Fibroblast of skin of left quadriceps (primary cell): ENCODE measurements at regions not wholly inside any gene's neighbourhood (a gene's known extent, or its start where the extent isn't known, plus 50 kb on each side); places are given as distances from the start of the nearest gene placed in this dataset.
"Not testable (repeated sequence)": the region's sequence is repeated elsewhere in the genome, so short reads cannot be mapped to it uniquely, and the experiment has no call there.

Source experiments
- DNase-seq, 2 experiments: peaks; one replicate each; pipeline ENCODE4 v3.0.0-alpha.2; 2013; ENCODE audit warnings: low read depth in 2 of 2

DNA sequence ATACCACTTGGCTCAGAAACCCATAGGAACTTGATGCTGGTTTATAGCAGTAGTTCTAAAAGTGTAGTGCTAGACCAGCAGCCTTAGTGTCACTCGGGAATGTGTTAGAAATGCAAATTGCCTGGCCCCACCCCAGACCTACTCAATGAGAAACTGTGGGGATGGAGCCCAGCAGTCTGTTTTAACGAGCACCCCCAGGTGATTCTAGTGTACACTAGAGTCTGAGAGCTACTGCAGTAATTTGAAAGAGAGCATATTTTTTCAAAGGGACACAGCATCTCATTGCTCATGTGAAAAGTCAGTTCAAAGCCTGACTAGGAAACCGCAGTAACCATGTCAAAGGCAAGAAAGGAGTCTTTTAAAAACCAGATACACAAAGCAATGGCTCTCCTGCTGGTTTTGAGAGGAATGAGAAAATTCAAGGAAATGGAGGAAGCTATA is 313.4 kb downstream of the SQOR start:
- DNase-seq: no peak

DNA sequence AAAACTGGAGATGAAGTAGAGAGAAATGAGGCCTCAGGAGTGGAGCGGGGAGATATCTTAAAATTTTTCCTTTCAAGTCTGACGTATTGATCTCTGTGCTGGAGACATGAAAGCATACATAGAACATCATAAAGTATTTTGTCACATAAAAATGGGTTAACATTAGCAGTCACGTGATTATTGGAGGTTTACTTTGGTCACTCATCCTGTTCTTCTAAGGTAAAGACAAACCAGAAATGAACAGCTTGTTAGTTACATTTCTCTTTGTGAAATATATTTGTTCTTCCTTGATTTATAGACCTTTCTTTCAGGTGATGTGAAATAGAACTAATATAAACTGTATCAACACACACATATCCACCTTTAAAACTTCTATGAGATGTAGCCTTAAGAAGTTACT is 324.1 kb downstream of the SQOR start:
- DNase-seq: no peak

DNA sequence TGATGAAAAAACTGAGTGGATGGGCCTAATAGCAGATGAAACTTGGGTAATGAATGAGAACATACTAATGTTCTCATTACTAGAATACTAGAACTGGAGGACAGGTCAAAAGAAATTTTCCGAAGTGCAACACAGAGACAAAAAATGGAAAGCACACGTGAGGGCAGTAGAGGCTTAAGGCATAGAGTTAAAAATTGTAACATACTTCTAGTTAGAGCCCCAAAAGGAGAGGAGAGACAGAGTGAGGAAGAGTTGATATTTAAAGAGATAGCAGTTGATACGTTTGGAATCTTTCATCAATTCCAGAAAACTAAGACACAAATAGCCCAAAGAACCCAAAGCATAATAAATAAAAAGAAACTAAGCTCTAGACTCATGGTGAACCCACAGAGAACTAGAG is 327.9 kb downstream of the SQOR start:
- DNase-seq: no peak

DNA sequence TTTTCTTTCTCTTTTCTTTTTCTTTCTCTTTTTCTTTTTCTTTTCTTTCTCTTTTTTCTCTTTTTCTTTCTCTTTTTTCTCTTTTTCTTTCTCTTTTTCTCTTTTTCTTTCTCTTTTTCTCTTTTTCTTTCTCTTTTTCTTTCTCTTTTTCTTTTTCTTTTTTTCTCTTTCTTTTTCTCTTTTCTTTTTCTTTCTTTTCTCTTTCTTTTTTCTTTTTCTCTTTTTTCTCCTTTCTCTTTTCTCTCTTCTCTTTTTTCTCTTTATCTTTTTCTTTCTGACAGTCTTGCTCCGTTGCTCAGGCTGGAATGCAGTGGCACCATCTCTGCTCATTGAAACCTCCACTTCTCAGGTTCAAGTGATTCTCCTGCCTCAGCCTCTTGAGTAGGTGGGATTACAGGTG is 335.7 kb downstream of the SQOR start:
- no peak for DNase-seq

DNA sequence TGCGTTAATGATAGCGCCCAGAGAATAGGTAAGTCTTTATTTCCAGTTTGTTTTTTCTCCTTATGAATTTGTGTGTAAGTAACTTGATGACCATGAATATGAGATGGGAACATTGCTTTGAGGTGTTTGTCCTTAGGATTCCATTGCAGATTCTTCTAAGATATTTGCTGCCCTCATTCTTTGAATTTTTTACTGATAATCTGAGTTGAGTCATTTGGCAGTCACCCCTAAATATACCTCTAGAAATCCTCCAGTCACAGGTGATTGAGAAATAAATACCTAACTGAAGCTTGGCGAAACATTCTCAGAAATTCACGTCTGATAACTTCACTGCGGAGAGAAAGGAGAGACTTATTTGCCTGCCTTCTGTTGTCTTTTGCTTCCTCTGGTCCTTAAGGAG is 345.5 kb downstream of the SQOR start:
- no peak for DNase-seq

DNA sequence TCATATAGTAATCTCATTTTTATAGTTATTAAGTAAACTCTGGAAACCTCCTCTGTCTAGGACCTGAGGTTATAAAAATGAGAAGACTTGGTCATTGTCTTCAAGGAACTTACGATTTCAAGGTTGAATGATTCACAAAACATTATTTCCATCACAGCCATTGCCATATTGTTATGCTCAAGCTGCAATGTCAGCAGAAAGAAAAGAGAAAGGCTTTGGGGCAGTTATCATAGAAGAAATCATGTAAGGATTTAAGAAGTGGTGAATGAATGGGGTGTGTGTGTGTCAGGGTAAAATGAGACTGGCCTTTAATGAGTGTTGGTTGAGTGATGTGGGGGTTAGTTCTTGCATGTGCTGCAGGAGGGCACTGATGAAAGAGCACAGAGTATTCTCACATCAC is 346.8 kb downstream of the SQOR start:
- DNase-seq: no peak

DNA sequence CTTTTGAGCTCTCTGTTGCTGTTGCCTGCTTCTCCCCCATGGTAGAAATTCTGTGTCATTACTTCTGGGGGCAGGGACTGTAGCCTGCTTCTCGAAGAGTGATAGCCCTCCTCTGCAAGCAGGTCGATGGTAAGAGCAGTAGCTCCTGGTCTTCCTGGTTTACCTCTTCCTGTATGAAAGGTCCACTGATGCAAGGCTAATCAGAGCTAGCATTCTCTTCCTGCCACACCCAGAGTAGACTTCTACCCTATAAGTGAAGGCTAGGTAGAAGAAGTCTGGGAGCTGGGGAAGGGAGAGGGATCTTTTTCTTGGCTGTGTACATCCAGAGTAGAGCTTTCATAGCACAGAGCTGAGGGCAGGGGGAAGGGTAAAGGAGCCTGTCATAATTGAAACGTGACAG is 357.0 kb downstream of the SQOR start:
- DNase-seq: no peak

DNA sequence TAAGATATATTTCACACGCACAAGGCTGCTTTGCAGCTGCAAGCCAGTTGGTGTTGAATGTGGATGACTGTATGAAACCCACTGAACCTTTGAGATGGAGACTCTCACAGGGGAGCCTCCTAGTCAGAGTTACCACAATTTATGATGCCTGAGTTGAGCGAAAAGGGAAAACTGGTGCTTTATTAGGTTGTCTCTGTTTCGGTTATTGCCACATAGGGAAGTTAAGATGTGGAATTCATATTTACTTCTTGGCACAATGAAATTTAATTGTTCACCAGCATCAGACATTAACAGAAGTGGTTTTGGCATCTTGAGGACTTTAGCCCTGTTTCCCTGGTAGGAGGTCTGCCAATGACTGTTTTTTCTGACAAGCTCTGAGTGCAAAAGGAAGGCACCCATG is 358.2 kb downstream of the SQOR start:
- DNase-seq: no peak

DNA sequence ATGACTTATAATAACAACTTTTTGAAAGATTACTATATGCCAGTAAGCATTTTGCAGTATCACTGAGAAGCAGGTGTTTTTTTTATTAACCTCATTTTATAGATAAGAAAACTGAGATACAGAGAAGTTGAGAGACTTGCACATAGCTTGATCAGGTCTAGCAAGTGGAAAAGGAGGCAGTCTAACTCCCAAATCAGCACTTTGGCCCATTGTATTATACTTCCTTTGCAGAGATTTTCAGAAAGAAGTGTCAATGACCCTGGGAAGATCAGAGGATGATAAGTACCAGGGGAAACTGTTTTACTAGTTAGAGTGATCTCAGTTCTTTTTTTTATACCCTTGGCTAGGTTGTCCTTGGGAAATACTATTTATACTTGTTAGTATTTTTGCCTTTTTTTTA is 358.7 kb downstream of the SQOR start:
- DNase-seq: no peak

DNA sequence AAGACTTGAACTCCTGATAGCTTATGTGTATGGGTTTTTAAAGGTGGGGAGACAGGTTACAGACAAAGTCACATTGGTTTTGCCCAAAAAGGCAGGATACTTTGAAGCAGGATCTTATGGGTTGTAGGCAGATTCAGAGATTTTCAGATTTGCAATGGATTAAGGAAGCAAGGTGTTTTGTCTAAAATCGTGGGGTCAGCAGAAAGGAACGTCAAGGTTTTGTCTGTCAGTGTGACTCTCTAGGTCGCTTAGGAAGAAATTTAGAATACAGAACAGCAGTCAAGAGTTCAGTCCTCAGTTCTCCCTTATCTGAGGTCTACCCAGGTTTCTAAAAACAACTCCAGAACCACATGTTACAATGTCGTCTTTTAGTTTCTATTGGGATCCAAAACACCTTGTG is 361.0 kb downstream of the SQOR start:
- DNase-seq: no peak

DNA sequence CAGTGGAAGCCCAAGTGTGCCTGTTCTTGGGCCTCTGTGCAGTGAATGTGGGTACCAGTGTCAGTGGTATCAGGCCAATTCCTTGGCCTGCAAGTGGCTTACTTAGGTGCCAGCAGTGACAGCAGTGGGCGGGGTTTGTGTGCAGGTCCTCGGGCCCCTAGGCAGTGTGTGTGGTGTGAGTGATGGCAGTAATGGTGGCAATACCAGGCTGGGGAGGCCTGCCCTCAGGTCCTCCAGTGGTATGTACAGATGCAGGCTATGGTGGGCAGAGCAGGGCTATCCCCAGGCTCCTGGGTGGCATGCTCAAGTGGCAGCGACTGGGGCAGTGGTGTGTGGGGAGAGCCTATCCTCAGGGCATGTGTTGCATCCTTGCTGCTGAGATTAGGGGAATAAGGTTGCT is 379.7 kb downstream of the SQOR start:
- no peak for DNase-seq

DNA sequence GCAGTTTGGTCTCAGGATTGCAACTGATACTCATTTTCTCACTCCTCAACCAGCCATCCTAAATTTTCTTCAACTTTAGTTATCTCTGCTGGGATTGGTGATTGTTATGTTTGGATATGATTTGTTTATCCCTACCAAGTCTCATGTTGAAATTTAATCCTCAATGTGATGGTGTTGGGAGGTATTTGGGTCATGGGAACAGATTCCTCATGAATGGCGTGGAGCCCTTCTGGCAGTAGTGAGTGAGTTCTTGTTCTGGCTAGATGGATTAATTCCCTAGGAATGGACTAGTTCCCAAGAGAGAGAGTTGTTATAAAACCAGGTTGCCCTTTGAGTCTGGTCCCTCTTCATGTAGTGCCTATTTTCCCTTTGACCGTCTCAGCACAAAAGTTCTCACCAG is 399.9 kb downstream of the SQOR start:
- no peak for DNase-seq

DNA sequence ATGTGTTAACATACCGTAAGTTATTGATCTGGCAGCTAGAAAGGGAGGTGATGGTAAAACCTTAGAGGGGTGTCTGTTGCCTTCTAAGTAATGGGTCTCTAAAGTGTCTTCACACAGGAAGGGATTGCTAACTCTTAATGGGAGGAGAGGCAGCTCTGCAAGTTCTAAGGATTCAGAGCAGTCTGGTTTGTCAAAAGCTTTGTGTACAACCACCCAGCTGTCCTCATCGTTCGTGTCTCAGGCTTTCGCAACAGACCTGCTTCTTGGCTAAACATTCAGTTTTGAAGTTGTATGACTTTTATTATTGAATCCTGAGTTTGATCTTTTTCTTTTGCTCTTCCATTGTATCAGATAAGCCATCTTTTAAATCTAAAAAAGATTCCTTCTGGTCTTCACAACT is 404.9 kb downstream of the SQOR start:
- DNase-seq: no peak

DNA sequence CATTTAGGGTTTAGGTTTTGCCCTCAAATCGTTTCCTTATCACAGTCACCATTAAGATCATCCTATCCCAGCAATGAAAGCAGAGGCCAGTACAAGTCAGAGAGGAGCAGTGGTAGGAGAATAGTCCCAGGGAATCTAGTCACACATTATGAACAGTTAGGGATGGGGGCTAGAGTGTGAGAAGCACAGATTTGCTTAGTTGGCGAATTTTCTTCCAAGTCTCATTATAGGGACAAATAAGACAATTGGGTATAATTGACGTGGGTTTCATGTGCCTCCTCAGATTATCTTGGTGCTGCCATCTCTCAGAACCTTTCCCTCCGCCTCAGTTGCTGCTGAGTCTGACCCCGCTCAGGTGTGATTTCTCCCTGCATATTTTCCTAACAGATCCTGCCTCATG is 407.1 kb downstream of the SQOR start:
- no peak for DNase-seq

DNA sequence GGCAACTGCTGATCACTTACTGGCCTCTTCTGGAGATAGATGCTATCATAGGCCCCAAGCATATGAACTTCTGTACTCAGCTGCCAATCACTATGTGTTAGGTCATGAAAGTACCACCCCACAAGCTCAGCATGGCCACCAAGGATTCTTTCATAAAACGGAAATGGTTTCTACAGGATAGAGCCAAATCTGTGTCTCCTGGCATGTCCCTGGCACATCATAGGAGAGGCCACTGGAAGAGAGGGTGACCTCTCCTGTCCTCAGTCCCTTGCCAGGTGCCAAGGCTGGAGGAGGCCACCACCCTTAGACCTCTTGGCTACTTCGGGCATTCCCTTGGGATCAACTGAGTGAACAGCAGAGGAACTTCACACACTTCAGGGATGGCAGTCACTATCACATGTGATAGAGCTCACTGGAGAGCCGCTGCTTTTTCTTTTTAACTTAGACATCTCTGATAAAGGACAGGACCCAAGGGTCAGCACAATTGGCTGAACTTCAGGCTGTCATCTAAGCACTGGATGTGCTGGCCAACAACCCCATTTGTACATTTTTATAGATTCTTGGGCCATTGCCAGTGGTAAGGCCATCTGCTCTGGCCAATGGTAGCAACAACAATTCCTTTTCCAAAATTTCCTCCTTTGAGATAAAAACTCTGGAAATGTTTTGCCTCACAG is 425.2 kb downstream of the SQOR start:
- no peak for DNase-seq

DNA sequence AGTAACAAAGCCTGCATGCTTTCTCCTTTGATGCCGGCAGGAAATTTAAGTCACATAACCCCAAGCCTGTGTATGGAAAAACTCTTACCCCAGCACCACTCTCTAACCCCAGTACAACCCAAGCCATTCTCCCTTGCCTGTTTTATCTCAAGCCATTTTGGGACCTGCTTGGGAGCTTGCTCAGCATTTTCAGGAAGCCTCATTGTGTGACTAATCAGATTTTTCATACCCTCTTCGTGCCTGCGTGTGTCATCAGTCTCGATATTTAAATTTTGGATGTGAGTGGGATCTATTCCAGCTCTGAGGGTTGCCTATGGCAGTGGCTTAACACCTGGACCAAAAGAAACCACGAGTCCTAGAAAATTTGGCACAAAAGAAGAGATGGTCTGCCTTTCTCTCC is 426.2 kb downstream of the SQOR start:
- no peak for DNase-seq

DNA sequence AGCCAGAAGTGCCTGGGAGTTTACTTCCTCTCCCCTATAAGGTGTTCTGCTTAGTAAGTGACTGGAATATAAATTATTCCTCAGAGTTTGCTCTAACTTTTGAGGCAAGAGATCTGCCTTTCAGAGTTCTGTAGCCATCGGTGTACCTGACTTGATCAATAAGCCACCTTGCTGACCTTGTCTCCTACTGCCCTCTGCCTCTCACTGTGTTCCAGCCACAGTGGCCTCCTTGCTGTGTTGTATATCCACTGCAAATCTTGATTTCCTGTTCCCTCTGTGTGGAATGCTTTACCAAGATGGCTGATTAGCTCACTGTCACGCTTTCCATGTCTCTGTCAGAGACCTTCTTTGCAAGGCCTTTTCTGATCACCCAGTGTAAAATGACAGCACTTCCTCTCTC is 442.4 kb downstream of the SQOR start:
- no peak for DNase-seq

DNA sequence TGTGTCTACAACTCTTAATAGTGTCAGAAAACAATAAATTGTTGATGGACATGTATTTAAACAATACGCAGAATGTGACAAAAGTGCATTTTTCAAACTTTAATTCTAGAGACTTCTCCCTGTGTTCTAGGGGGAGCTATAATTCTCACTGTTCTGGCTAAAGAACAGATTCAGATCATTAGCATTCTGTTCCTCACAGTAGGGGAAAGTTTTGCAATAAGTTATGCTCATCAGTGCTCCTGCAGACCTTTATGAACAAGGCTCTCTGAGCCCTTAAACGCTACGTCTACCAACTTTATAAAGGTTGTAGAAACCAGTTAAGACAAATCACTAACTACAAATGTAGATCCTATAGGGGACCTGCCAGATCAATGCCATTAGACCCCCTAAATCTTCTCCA is 444.2 kb downstream of the SQOR start:
- DNase-seq: no peak

DNA sequence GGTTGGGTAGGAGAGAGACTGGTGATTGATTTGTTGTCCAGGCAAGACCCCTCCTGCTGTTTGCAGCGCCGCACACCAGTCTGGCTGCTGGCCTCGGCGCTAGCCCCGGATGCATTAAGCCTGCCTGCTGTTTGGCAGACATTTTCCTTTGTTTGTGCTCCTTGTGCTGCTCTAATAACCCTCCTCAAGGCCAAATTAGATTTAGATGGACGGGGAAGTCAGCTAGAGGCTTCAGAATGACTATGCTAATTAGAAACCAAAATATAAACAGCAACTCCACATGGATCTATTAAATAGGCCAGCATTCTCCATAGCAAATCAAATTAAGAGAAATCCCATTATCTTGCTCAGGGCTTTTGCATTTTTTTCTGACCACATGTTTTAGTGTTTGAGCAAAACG is 445.2 kb downstream of the SQOR start:
- peak in 1 of 2 experiments; percentile 3 for DNase-seq

DNA sequence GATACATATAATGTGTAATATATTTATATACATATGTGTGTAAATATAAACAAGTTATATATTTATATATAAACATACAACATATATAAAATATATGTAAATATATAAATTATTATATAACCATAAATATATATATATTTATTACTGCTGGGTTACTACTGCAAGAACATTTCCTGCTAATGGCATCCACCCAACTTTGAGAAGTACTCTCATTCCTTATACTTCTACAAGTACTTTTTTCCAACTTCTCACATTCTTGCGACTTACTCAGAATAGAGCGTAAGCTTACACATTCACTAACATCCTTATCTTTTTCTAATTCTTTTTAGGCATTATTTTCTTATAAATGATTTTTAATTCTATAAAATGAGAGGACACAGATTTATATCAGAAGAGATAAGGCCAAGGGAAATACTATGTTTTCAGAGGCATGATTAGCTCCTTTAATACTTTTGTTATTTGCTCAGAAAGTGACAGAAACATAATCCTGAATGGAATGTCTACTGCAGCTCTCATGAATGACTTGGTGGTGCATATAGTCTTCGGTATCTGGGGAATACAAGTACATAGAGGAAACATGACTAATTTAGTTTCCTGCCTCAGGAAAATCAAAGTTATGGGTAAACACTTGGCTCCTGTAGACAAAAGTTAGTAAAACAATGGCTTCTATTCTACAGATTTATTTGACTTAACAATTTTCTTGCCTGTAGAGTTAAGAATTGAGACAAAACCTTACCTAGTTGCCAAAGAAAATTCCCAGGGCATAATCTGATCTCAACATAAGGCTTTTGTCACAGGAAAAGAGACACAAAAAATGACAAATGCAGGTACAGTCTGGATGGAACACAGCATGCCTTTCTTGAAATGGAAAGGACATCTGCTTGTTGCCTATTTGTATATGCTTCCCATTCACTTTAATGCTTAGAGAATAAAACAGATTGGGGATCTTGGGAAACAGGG is 453.9 kb downstream of the SQOR start:
- DNase-seq: peak in 1 of 2 experiments; percentile 3

DNA sequence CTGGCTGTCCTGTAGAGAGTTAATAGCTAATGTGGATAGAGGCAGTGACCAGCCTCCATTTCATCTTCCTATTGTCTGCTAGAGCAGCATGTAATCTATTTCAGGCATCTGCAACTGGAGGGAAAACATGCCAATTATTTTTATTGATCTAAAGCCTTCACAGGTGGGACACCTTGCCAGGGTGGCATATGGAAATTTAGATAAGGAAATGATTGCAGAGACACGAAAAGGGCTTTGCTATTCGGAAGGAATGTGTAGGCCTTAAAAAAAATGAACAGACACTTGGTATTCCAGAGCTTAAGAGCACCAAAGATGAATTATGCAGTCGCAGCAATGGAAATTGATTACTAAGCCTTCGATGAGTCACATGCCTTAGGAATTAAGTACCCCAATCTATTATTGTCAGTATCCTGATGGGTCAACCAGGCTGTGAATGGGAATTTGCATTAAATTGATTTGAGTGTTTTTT is 454.7 kb downstream of the SQOR start:
- DNase-seq: peak in 1 of 2 experiments; percentile 3

DNA sequence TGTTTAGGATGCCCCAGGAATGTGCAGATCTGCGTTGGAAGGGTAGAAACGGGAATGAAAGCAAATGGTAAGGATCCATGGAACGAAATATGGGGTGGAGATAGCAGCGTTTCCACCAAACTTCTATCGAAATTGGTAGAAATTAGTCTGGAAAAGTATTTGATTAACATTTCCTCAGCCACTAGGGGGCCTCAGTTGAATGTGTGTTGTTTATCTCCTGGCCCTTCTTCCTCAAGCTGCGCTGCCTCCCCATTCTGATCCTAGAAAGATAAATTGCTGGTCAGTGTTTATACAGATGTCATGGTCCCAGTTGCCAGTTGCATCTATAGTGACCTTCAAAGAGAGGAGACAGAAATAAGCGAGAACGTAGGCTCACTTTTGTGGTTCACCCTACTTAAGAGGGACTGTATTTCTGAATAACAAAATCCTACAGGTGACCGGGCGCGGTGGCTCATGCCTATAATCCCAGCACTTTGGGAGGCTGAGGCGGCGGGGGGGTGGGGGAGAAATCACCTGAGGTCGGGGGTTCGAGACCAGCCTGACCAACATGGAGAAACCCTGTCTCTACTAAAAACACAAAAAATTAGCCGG is 457.1 kb downstream of the SQOR start:
- peak in 1 of 2 experiments; percentile 18 for DNase-seq

DNA sequence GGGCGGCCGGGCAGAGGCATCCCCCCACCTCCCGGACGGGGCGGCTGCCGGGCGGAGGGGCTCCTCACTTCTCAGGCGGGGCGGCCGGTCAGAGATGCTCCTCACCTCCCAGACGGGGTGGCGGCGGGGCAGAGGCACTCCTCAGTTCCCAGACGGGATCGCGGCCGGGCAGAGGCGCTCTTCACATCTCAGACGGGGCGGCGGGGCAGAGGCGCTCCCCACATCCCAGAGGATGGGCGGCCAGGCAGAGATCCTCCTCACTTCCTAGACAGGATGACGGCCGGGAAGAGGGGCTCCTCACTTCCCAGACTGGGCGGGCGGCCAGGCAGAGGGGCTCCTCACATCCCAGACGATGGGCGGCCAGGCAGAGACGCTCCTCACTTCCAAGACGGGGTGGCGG is 463.2 kb downstream of the SQOR start:
- DNase-seq: not testable (repeated sequence)
